ENCODE measurements at regions not wholly inside any gene's neighbourhood (a gene's known extent, or its start where the extent isn't known, plus 50 kb on each side); places are given as distances from the start of the nearest gene placed in this dataset.

GRCh38 chrX:45712067-45712466 lies 511.4 kb upstream of the DIPK2B start:
- peak overlapping the region; percentile 65 for H3K27ac ChIP-seq (ENCODE audit: insufficient read depth, low read length)
- no peaks in the 10 kb centered on the region for H3K27me3 ChIP-seq (ENCODE audit: control insufficient read depth, insufficient read depth, low read length)
- BruUV-seq (replicated peaks), result no TSS peak
- H3K14ac ChIP-seq (replicated peaks; ENCODE audit: low read depth, low read length), result peak overlapping the region; percentile 85
- H2BK20ac ChIP-seq (ENCODE audit: low read depth, low read length), result peak overlapping the region; percentile 53
- H3K9ac ChIP-seq (ENCODE audit: low read depth, low read length), result no peak overlapping the region
- peaks cover 4 to 13% of the 10 kb centered on the region in 2 experiments; a peak in 2 of 4 replicates for H3K79me1 ChIP-seq (ENCODE audit: low read depth in 1 of 2, low read length in 2 of 2)
- intact Hi-C loops (cut with micrococcal nuclease), result no loop called here
- dilution Hi-C loops (cut with HindIII; ENCODE audit: low sequenced_read_pairs, unreplicated experiment), result no loop called here
- H3K4ac ChIP-seq (ENCODE audit: low read depth, low read length), result peak overlapping the region; percentile 96
- POLR2A ChIA-PET (ENCODE audit: unreplicated experiment), result no interaction called here
- H2AFZ ChIP-seq (replicated peaks; ENCODE audit: low read length, poor library complexity), result no peak overlapping the region
- ATAC-seq (ENCODE audit: low read depth) (peak; percentile 3; the same call in 1 of the 2 replicates), DNase-seq (peak; percentile 65)
- no peak overlapping the region for H3K4me3 ChIP-seq (ENCODE audit: insufficient read depth, low read depth, low read length)
- H3K23ac ChIP-seq (ENCODE audit: low read depth, low read length), result peak overlapping the region; percentile 58; the same call in 1 of the 2 replicates
- no peak overlapping the region for H3K4me2 ChIP-seq (ENCODE audit: low read depth, low read length)
- no peaks in the 10 kb centered on the region for H3K9me3 ChIP-seq (ENCODE audit: control insufficient read depth, insufficient read depth, low read length)
- peak overlapping the region; percentile 94; the same call in 1 of the 2 replicates for H2AK5ac ChIP-seq (ENCODE audit: low read depth, low read length)
- H2AK9ac ChIP-seq (replicated peaks; ENCODE audit: low read depth, low read length, poor library complexity), result no peak overlapping the region
- H4K20me1 ChIP-seq (ENCODE audit: insufficient read depth, low read length), result no peaks in the 10 kb centered on the region
- no CpG with 5 or more reads among the region's 1 CpG for WGBS, 2 experiments (ENCODE audit: extremely low coverage in 2 of 2, insufficient read length in 1 of 2)
- no peaks in the 10 kb centered on the region for H3K9me1 ChIP-seq (ENCODE audit: insufficient read depth, low read length)
- peak overlapping the region; percentile 98 for H2BK5ac ChIP-seq (ENCODE audit: low read depth, low read length, poor library complexity, severe bottlenecking)
- H3K36me3 ChIP-seq (ENCODE audit: control insufficient read depth, insufficient read depth, low read length), result no peaks in the 10 kb centered on the region
- H4K91ac ChIP-seq (ENCODE audit: insufficient read depth, low read depth, low read length), result peak overlapping the region; percentile 94
- TF ChIP-seq MXI1 (IDR thresholded peaks at IDR 0.05; ENCODE audit: borderline replicate concordance, low read depth, low read length), result no peak
- TF ChIP-seq ELK1 (IDR thresholded peaks at IDR 0.05; ENCODE audit: borderline replicate concordance, low read depth, low read length), result no peak
- no peak for TF ChIP-seq POLR2A (IDR thresholded peaks at IDR 0.05; ENCODE audit: low read depth, low read length)
- no peak for TF ChIP-seq RFX5 (IDR thresholded peaks at IDR 0.05; ENCODE audit: low read depth, low read length)
- no peak for TF ChIP-seq USF2 (IDR thresholded peaks at IDR 0.05; ENCODE audit: low read depth, low read length)
- no peak for TF ChIP-seq CHD1 (IDR thresholded peaks at IDR 0.05; ENCODE audit: low read depth, low read length)
- TF ChIP-seq SMC3 (IDR thresholded peaks at IDR 0.05; ENCODE audit: low read depth, low read length), result no peak
- TF ChIP-seq CEBPB (IDR thresholded peaks at IDR 0.05; ENCODE audit: low read depth, low read length), result peak; percentile 75
- peak overlapping the region; percentile 100 for H2BK120ac ChIP-seq (ENCODE audit: low read depth, low read length)
- peaks cover 13% of the 10 kb centered on the region for H3K4me1 ChIP-seq (ENCODE audit: control insufficient read depth, insufficient read depth, low read length)
- peak overlapping the region; percentile 77; the same call in 2 of the 3 replicates for H2BK15ac ChIP-seq (ENCODE audit: low read depth, low read length)
- CTCF ChIA-PET, result no interaction called here
- peak overlapping the region; percentile 70; the same call in 1 of the 2 replicates for H4K5ac ChIP-seq (ENCODE audit: low read depth, low read length)
- in situ Hi-C loops (cut with MboI; ENCODE audit: low sequenced_read_pairs), result no loop called here
- peak overlapping the region; percentile 84 to 86 for H4K8ac ChIP-seq (ENCODE audit: low read depth in 2 of 2, low read length in 2 of 2)
- H3K56ac ChIP-seq (ENCODE audit: extremely low read depth, insufficient read depth, low read length), result peak overlapping the region; percentile 96
- H3K18ac ChIP-seq (ENCODE audit: low read depth, low read length), result peak overlapping the region; percentile 92; the same call in 1 of the 2 replicates

Measured in IMR-90 (cell line).